A549 (cell line): ENCODE measurements at regions not wholly inside any gene's neighbourhood (a gene's known extent, or its start where the extent isn't known, plus 50 kb on each side); places are given as distances from the start of the nearest gene placed in this dataset.
"Not testable (repeated sequence)": the region's sequence is repeated elsewhere in the genome, so short reads cannot be mapped to it uniquely, and the experiment has no call there.

Experiments used
- ATAC-seq, 2 experiments: fragments of 200-7000 bp in 1 of 2; fragments of >200 bp in 1 of 2; cut with Nextera tagmentation in 1 of 2; cut with Tn5 transposase in 1 of 2; 3 replicates each; pipeline versions ENCODE4 v1.8.0 to v1.9.1; 2018 to 2020; ENCODE audit warnings: mild to moderate bottlenecking in 1 of 2, moderate library complexity in 1 of 2
- CTCF ChIA-PET: fragments of 300-600 bp; sonication (Branson Sonifier 250); formaldehyde crosslinking; extraction: SDS; loops from one replicate; lab custom pipeline; 2021; ENCODE audit warnings: antibody characterized with exemption, inconsistent platforms; lab: Yijun Ruan, JAX
- POLR2A ChIA-PET: fragments of 350-600 bp; formaldehyde crosslinking; extraction: SDS; loops from one replicate; lab custom pipeline; 2021; ENCODE audit warnings: antibody characterized with exemption, inconsistent platforms; lab: Yijun Ruan, JAX
- DNase-seq, 2 experiments: peaks; one replicate each; pipeline versions ENCODE4 v3.0.0 to v3.0.0-alpha.2; 2011 to 2016; ENCODE audit warnings: low read depth in 1 of 2, low spot score in 1 of 2
- FAIRE-seq: peaks from 2 replicates; lab custom pipeline; 2011; peaks lifted over from hg19 to GRCh38; lab: Jason Lieb, UNC
- H3K27ac ChIP-seq, 2 experiments: fragments of >200 bp; sonication (Bioruptor Twin); formaldehyde crosslinking; 3 replicates each; pipeline ENCODE4 v1.5.1; 2016 to 2017
- H3K4me1 ChIP-seq: fragments of >200 bp; sonication (Bioruptor Twin); formaldehyde crosslinking; 3 replicates; pipeline ENCODE4 v1.6.1; 2016
- H3K4me2 ChIP-seq: fragments of >200 bp; sonication (Bioruptor Twin); formaldehyde crosslinking; 3 replicates; pipeline ENCODE4 v1.6.1; 2016
- H3K4me3 ChIP-seq: fragments of >200 bp; sonication (Bioruptor Twin); formaldehyde crosslinking; 3 replicates; pipeline ENCODE4 v1.5.1; 2016
- H3K9me3 ChIP-seq: fragments of >200 bp; sonication (Bioruptor Twin); formaldehyde crosslinking; 3 replicates; pipeline ENCODE4 v1.6.1; 2016
- CEBPB ChIP-seq, 2 experiments: fragments of >200 bp in 1 of 2; sonication (Bioruptor Twin) in 1 of 2; formaldehyde crosslinking in 1 of 2; IDR thresholded peaks; 2 replicates each; pipeline ENCODE4 v1.6.1; 2012 to 2016
- EHF ChIP-seq: fragments of 250-450 bp; sonication (Bioruptor Pico); IDR thresholded peaks from 2 replicates; pipeline ENCODE4 v1.5.0; 2020; ENCODE audit warnings: mild to moderate bottlenecking
- EHMT2 ChIP-seq: fragments of 200-600 bp; sonication (generic); IDR thresholded peaks from 2 replicates; pipeline ENCODE4 v1.6.1; 2016; ENCODE audit warnings: antibody characterized with exemption, low read depth, mild to moderate bottlenecking, moderate library complexity
- FOSL2 ChIP-seq, 2 experiments: fragments of 450-650 bp in 1 of 2; fragments of >200 bp in 1 of 2; sonication (Bioruptor Twin) in 1 of 2; formaldehyde crosslinking; IDR thresholded peaks; 2 replicates each; pipeline versions ENCODE4 v1.5.0 to v1.6.1; 2016 to 2020; ENCODE audit warnings: mild to moderate bottlenecking in 1 of 2, moderate library complexity in 1 of 2
- FOXS1 ChIP-seq: fragments of 250-450 bp; sonication (Bioruptor Pico); IDR thresholded peaks from 2 replicates; pipeline ENCODE4 v1.5.0; 2020; ENCODE audit warnings: mild to moderate bottlenecking, moderate library complexity
- HEYL ChIP-seq: fragments of 250-450 bp; sonication (Bioruptor Pico); IDR thresholded peaks from 2 replicates; pipeline ENCODE4 v1.8.0; 2021; ENCODE audit warnings: mild to moderate bottlenecking, moderate library complexity
- HOXB5 ChIP-seq: fragments of 250-450 bp; sonication (Bioruptor Pico); IDR thresholded peaks from 2 replicates; pipeline ENCODE4 v1.5.0; 2020; ENCODE audit warnings: mild to moderate bottlenecking, moderate library complexity
- JUN ChIP-seq, 2 experiments: fragments of >200 bp; sonication (Bioruptor Twin); formaldehyde crosslinking; IDR thresholded peaks; 2 replicates in 1 of 2; 3 replicates in 1 of 2; pipeline ENCODE4 v1.6.1; 2016 to 2017
- MAZ ChIP-seq: fragments of 150-350 bp; IDR thresholded peaks from 2 replicates; pipeline ENCODE4 v1.6.1; 2014; ENCODE audit warnings: antibody characterized with exemption, low read depth, low read length, borderline replicate concordance
- MYC ChIP-seq: IDR thresholded peaks from 2 replicates; pipeline ENCODE4 v1.6.1; 2012; ENCODE audit warnings: mild to moderate bottlenecking, inconsistent platforms, low read length, improper control_type of control experiment, borderline replicate concordance
- NFE2L2 ChIP-seq: fragments of 150-350 bp; conservative IDR thresholded peaks from 2 replicates; pipeline ENCODE4 v1.6.1; 2014; ENCODE audit warnings: low read length
- POLR2AphosphoS2 ChIP-seq: conservative IDR thresholded peaks from 2 replicates; pipeline ENCODE4 v1.6.1; 2012; ENCODE audit warnings: low read length, improper control_type of control experiment, inconsistent platforms
- RAD21 ChIP-seq, 2 experiments: fragments of >200 bp in 1 of 2; sonication (Bioruptor Twin) in 1 of 2; formaldehyde crosslinking in 1 of 2; IDR thresholded peaks in 1 of 2; conservative IDR thresholded peaks in 1 of 2; 2 replicates in 1 of 2; 3 replicates in 1 of 2; pipeline ENCODE4 v1.6.1; 2012 to 2018; ENCODE audit warnings: inconsistent platforms in 1 of 2
- RARB ChIP-seq: fragments of 250-450 bp; sonication (Bioruptor Pico); IDR thresholded peaks from 2 replicates; pipeline ENCODE4 v1.8.0; 2021; ENCODE audit warnings: mild to moderate bottlenecking, moderate library complexity
- RFX5 ChIP-seq: fragments of 450-650 bp; IDR thresholded peaks from 2 replicates; pipeline ENCODE4 v1.7.1; 2014; ENCODE audit warnings: antibody characterized with exemption, mild to moderate bottlenecking, moderate library complexity
- RNF2 ChIP-seq: fragments of 200-600 bp; sonication (generic); IDR thresholded peaks from 2 replicates; pipeline ENCODE4 v1.6.1; 2016; ENCODE audit warnings: low read depth, mild to moderate bottlenecking, antibody characterized with exemption, moderate library complexity, borderline replicate concordance
- TFCP2L1 ChIP-seq: fragments of 250-450 bp; sonication (Bioruptor Pico); IDR thresholded peaks from 2 replicates; pipeline ENCODE4 v1.5.0; 2021; ENCODE audit warnings: mild to moderate bottlenecking
- ZC3H11A ChIP-seq: fragments of 450-650 bp; IDR thresholded peaks from 2 replicates; pipeline ENCODE4 v1.6.1; 2014; ENCODE audit warnings: antibody characterized with exemption, mild to moderate bottlenecking
- WGBS: methylation state at CpG from one replicate; pipeline ENCODE4 v1.1.6; 2017; ENCODE audit errors: missing lambda C conversion rate; 5-methylcytosine and 5-hydroxymethylcytosine counted together
- TF ChIP-seq, protein P1 (sequence below): fragments of >200 bp; sonication (Bioruptor Twin); formaldehyde crosslinking; IDR thresholded peaks from 2 replicates; pipeline ENCODE4 v1.6.1; 2016
- TF ChIP-seq, protein P2 (sequence below): IDR thresholded peaks from 2 replicates; pipeline ENCODE4 v1.6.1; 2012
- TF ChIP-seq, protein P3 (sequence below): fragments of 450-650 bp; IDR thresholded peaks from 2 replicates; pipeline ENCODE4 v1.6.1; 2014; ENCODE audit warnings: antibody characterized with exemption
- TF ChIP-seq, protein P4 (sequence below): fragments of 200-600 bp; sonication (generic); IDR thresholded peaks from 2 replicates; pipeline ENCODE4 v1.6.1; 2016; ENCODE audit warnings: antibody characterized with exemption, mild to moderate bottlenecking, moderate library complexity

DNA sequence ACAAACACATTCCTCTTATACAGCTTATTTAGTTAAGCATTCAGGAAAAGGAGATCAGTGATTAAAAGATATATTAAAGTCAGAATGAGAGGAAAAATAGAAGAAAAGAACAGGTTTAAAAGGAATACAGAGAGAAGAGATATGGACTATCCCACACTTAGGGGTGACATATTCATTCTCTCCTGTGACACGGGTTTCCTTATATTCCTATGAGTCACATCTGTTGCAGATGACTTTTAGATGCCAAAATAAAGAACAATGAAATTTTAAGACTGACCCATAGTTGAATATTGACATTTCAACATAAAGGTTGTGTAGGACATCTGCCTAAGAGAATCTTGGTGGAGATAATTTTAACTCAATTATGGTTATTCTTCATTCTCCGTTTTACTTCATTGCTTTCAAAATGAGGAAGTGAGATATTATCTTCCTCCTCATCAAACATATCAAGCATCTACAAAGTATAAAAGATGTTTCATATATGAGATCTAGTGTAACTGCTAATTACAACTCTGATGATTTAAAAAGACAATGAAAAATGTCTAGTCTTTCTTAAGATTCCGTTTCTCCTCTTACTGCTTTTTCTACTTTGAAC, 1336.7 kb upstream of the CITED2 start:
- Histone ChIP-seq H3K9me3 (no peaks in the 10 kb centered on the region), H3K4me1 (no peaks in the 10 kb centered on the region), H3K4me2 (no peak overlapping the region), H3K4me3 (no peak overlapping the region), H3K27ac (no peak overlapping the region)
- TF ChIP-seq HOXB5 (CRISPR knock-in tag) (no peak), RNF2 (no peak)
- FAIRE-seq = no peak
- no peak for DNase-seq
- CTCF ChIA-PET = no interaction called here
- 40% methylated on average over 3 of the region's 3 CpGs for WGBS
- no peak for ATAC-seq
- POLR2A ChIA-PET = no interaction called here

DNA sequence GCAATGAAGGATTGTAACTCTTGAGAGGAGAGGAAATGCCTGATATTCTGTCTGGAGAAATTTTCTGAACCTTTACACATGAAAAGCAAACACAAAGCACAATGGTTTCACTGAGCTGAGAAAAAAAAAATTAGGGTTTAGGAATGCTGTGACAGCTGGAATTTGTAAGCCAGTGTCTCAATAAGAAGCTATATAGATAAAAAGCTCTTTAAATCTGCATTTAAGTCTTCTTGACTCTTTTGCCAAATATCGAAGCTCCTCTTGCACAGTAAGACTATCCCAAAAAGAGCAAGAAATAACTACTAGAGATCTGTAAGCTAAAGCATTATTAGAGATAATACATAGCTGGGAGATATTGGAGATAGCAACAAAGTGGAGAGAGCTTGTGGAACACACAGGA, 1334.0 kb upstream of the CITED2 start:
- ChIA-PET POLR2A (no interaction called here), CTCF (interaction anchor here (1.7 kb wide), 1 partner anchor 13 kb away, joined by 5 read pairs; no protein-coding TSS in a partner anchor)
- H3K4me1 ChIP-seq = no peaks in the 10 kb centered on the region
- DNase-seq (no peak), ATAC-seq (no peak), FAIRE-seq (no peak)
- no peaks in the 10 kb centered on the region for H3K9me3 ChIP-seq
- H3K27ac ChIP-seq = no peak overlapping the region
- TF ChIP-seq TFCP2L1 (CRISPR knock-in tag) = no peak
- TF ChIP-seq FOSL2 (IDR thresholded peaks at IDR 0.05) = no peak
- no peak for TF ChIP-seq FOSL2 (CRISPR knock-in tag; IDR thresholded peaks at IDR 0.05)
- no peak for TF ChIP-seq EHF (CRISPR knock-in tag)
- no peak for TF ChIP-seq RAD21 (conservative IDR thresholded peaks at IDR 0.05 in 1 of 2, IDR thresholded peaks at IDR 0.05 in 1 of 2)
- TF ChIP-seq JUN (IDR thresholded peaks at IDR 0.05) = no peak
- TF ChIP-seq, protein P1, sequence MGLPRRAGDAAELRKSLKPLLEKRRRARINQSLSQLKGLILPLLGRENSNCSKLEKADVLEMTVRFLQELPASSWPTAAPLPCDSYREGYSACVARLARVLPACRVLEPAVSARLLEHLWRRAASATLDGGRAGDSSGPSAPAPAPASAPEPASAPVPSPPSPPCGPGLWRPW = no peak
- TF ChIP-seq RARB (CRISPR knock-in tag) = no peak
- TF ChIP-seq HOXB5 (CRISPR knock-in tag) = no peak
- TF ChIP-seq, protein P2, sequence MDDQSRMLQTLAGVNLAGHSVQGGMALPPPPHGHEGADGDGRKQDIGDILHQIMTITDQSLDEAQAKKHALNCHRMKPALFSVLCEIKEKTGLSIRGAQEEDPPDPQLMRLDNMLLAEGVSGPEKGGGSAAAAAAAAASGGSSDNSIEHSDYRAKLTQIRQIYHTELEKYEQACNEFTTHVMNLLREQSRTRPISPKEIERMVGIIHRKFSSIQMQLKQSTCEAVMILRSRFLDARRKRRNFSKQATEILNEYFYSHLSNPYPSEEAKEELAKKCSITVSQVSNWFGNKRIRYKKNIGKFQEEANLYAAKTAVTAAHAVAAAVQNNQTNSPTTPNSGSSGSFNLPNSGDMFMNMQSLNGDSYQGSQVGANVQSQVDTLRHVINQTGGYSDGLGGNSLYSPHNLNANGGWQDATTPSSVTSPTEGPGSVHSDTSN = no peak
- no peak for TF ChIP-seq HEYL (CRISPR knock-in tag)
- no peak for TF ChIP-seq FOXS1
- TF ChIP-seq CEBPB (IDR thresholded peaks at IDR 0.05) = no peak
- no peak for TF ChIP-seq EHMT2
- no peak overlapping the region for H3K4me2 ChIP-seq
- 44% methylated on average over 1 of the region's 1 CpG for WGBS
- no peak overlapping the region for H3K4me3 ChIP-seq

DNA sequence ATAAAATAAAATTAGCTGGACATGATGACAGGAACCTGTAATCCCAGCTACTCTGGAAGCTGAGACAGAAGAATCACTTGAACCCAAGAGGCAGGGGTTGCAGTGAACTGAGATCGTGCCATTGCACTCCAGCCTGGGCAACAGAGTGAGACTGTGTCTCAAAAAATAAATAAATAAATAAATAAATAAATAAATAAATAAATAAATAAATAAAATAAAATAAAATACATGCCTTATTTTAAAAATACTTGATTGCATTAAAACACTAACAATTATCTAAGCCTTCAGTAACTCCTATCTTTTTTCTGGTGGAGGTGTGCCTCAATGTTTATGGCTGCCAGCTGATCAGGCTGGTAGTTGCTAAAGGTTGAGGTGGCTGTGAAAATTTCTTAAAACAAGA, 1329.6 kb upstream of the CITED2 start:
- POLR2A ChIA-PET, H3K4me3 ChIP-seq, DNase-seq, ATAC-seq, H3K27ac ChIP-seq, H3K4me2 ChIP-seq, CTCF ChIA-PET, H3K4me1 ChIP-seq, FAIRE-seq, H3K9me3 ChIP-seq: not testable (repeated sequence)
- 0% methylated on average over 1 of the region's 1 CpG for WGBS
- TF ChIP-seq ZC3H11A = peak; percentile 18; the same call in 1 of the 2 replicates

DNA sequence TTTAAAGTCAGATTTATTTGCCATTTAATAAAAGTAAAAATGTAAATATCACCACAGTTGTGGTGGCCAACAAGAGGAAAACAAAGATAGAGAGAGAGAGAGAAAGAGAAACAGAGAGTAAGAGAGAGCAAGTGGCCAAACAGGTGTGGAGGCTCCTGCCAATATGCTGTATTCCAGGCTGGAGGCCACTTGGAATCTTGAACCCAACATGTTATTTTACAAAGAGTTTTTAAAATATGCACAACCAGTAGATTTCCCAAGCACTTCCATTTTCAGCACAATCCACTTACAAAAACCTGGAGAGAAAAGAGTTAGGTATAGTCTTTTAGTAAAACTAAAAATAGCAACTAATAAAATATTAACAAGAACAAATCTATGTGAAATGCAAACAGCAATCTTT, 1323.1 kb upstream of the CITED2 start:
- FAIRE-seq = no peak
- POLR2A ChIA-PET = no interaction called here
- Histone ChIP-seq H3K4me1 (no peaks in the 10 kb centered on the region), H3K9me3 (no peaks in the 10 kb centered on the region), H3K4me2 (no peak overlapping the region), H3K4me3 (no peak overlapping the region), H3K27ac (no peak overlapping the region)
- no peak for DNase-seq
- no peak for ATAC-seq
- CTCF ChIA-PET = no interaction called here
- TF ChIP-seq, protein P3, sequence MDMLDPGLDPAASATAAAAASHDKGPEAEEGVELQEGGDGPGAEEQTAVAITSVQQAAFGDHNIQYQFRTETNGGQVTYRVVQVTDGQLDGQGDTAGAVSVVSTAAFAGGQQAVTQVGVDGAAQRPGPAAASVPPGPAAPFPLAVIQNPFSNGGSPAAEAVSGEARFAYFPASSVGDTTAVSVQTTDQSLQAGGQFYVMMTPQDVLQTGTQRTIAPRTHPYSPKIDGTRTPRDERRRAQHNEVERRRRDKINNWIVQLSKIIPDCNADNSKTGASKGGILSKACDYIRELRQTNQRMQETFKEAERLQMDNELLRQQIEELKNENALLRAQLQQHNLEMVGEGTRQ = no peak
- TF ChIP-seq, protein P4, sequence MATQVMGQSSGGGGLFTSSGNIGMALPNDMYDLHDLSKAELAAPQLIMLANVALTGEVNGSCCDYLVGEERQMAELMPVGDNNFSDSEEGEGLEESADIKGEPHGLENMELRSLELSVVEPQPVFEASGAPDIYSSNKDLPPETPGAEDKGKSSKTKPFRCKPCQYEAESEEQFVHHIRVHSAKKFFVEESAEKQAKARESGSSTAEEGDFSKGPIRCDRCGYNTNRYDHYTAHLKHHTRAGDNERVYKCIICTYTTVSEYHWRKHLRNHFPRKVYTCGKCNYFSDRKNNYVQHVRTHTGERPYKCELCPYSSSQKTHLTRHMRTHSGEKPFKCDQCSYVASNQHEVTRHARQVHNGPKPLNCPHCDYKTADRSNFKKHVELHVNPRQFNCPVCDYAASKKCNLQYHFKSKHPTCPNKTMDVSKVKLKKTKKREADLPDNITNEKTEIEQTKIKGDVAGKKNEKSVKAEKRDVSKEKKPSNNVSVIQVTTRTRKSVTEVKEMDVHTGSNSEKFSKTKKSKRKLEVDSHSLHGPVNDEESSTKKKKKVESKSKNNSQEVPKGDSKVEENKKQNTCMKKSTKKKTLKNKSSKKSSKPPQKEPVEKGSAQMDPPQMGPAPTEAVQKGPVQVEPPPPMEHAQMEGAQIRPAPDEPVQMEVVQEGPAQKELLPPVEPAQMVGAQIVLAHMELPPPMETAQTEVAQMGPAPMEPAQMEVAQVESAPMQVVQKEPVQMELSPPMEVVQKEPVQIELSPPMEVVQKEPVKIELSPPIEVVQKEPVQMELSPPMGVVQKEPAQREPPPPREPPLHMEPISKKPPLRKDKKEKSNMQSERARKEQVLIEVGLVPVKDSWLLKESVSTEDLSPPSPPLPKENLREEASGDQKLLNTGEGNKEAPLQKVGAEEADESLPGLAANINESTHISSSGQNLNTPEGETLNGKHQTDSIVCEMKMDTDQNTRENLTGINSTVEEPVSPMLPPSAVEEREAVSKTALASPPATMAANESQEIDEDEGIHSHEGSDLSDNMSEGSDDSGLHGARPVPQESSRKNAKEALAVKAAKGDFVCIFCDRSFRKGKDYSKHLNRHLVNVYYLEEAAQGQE = no peak
- no peak for TF ChIP-seq POLR2AphosphoS2
- TF ChIP-seq MYC = no peak
- TF ChIP-seq MAZ = no peak
- TF ChIP-seq NFE2L2 = no peak
- TF ChIP-seq RFX5 = no peak
